ENCODE measurements at regions not wholly inside any gene's neighbourhood (a gene's known extent, or its start where the extent isn't known, plus 50 kb on each side); places are given as distances from the start of the nearest gene placed in this dataset.

DNA sequence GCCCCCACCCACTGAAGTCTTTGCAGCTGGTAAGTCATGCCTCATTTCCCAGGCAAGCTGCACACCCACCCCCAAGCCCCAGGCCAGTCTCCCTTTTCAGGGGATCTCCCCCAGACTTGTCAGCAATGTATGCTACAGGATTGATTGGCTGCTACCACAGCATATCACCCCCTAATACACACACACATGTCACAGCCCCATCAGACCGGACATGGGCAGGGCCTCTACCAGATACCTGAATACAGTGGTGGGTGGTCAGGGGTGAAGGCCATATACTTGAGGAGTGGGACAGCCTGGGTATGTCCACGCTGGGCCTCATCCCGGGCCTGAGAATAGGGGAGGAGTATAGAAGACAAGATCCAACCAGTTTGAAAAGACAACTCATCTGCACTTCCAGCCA lies 63.4 kb upstream of the ARAP3 start:
- DNase-seq = no peak

- no peak for DNase-seq
These were observed 61.8 kb upstream of the ARAP3 start for GRCh38 chr5:141743866-141744272.

DNA sequence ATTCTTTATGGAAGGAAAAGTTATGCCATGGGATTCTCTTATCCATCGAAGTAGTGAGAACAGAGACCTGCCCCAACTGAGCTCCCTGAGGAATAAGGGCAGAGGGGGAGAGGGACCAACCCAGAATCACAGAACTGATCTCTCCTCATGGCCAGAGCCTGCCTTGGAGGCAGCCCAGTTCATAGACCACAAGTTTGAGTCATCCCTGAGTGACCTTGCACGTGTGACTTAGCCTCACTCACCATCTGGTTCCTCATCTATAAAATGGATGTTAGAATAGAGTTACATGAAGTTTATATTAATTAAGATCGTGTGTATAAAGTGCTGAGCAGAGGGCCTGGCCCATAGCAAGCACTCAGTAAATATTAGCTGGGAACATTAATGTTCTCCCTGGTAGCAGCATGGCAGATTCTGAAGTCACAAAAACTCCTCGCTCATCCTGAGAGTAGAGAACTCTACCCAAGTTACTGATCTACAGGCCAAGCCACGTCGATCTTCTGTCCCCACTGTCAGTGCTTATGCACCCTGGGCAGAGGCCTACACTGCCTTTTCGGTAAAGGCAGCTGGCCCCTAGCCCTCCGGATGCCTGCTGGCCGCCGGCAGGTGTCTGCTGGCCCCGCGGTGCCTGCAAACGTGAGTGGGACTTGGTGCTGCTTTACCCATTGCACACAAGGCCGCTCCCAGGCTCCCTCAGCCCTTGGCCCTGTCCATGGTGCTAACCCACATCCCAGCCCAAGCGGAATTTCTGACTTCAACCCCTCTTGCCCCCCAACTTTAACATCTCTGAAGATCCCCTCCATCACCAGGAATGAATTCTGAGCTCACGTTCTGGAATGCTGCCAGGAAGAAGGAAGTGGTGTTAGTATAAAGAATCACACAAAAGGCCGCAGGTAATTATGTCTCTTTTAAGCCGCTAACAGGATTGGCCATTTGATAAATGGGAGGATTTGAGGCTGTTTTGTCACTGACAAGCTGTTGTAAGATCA lies 61.1 kb upstream of the ARAP3 start:
- DNase-seq = no peak

GRCh38 chr5:141742144-141742543 lies 60.1 kb upstream of the ARAP3 start:
- no peak for DNase-seq

GRCh38 chr5:141740885-141741284 lies 58.9 kb upstream of the ARAP3 start:
- no peak for DNase-seq

DNA sequence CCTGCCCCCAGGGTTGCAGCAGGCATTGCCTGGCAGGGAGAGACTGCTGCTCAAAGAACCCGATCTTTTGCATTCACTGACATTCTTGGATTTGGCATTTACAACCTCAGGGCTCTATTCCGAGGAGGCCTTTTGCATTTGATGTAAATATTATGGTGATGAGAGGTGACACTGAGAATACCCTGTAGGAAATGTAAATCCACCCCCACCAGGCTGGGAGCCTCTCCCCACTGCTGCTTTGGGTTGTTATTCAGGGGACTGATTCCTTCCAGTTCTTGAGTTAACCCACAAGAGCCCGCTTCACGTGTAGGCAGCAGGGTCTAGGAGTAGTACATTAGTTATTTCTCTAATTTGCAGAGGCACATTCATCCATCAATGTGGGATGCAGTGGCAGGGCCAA lies 55.5 kb upstream of the ARAP3 start:
- no peak for DNase-seq

DNA sequence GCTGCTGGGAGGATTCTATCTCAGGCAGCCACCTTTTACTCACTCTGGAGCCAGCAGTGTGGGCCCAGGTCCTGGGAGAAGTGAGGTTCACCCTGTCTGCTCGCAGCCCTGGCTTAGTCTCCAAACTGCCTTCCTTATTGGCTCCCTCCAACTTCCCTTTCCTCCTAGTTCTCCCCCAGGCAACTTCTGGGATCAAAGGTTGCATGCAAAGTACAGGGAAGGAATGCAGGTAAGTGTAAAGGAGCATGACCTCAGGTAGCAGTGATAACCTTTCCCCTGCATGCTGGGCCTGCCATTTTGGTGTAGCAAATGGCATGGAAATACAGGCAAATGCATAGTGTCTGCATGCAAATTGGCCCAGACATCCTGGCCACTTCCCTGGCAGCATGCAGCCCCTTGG lies 53.8 kb upstream of the ARAP3 start:
- DNase-seq = no peak

DNA sequence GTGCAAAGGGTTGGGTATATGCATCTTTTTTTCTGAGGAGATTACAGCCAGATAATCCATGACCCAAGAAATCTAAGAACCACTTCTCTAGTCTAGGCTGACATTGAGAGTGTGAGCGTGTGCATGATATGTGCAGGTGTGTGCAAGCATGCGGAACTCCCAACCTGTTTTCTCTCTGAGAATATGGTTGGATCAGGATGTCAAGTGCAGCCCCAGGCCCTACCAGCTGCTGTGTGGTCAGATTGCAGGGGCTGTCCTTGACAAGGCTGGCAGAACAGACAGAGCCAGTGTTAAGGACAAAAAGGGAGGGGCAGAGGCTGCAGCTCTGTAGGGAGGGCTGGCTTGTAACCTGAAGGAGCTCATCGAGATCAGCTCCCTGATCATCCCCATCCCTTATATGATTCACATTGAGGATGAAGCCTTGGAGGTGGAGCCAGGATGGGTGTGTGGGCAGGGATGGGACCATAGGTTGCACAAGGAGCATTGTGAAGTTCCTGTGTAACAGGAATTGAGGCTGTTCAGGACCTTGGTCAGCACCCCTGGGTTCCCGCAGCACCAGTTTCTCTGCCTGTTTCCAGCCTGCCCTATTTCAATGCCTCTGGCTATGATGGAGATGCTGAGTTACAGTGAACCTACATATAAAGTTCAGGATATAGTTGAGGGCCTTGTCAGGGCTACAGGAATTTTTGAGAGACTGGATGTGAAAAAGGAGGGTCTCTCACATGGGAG lies 52.6 kb upstream of the ARAP3 start:
- DNase-seq = peak; percentile 85

GRCh38 chr5:141733198-141733597 lies 51.2 kb upstream of the ARAP3 start:
- no peak for DNase-seq

- DNase-seq = no peak
These were observed 50.4 kb upstream of the ARAP3 start for GRCh38 chr5:141732417-141732816.

Data from NCI-H524 treated with DMSO at 0.1 percent for 48 hours (cell line).